ENCODE measurements at regions not wholly inside any gene's neighbourhood (a gene's known extent, or its start where the extent isn't known, plus 50 kb on each side); places are given as distances from the start of the nearest gene placed in this dataset.

DNA sequence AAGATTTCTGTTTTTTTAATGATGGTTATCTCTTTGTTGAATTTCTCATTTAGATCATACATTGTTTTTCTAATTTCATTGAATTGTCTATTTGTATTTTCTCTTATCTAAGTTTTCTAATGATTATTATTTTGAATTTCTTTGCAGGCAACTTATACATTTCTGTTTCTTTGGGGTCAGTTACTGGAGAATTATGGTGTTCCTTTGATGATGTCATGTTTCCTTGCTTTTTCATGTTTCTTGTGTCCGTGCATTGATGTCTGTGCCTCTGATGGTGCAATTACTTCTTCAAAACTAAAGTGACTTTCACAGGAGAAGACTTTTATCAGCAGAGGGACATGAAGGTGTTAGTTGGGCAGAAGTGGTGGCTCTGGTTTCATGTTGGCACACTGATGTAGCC lies 270.7 kb upstream of the MOCS1 start:
- Histone ChIP-seq H2AFZ (ENCODE audit: low read depth) (no peak overlapping the region), H3K9me3 (peaks cover 14% of the 10 kb centered on the region; the same call in 1 of the 2 replicates), H3K27ac (ENCODE audit: low read depth in 2 of 2, low read length in 1 of 2) (no peak overlapping the region), H3K4me3 (ENCODE audit: low read depth in 2 of 2, low read length in 1 of 2) (no peak overlapping the region), H3K9me2 (no peaks in the 10 kb centered on the region), H4K20me1 (ENCODE audit: insufficient read depth) (no peaks in the 10 kb centered on the region), H3F3A (replicated peaks; ENCODE audit: insufficient read depth) (no peaks in the 10 kb centered on the region), H3K4me1 (ENCODE audit: control insufficient read depth in 1 of 2, insufficient read depth in 2 of 2, low read depth in 1 of 2, low read length in 1 of 2) (no peaks in the 10 kb centered on the region), H3K9ac (no peak overlapping the region), H3K36me3 (replicated peaks in 1 of 2; ENCODE audit: control insufficient read depth in 1 of 2, insufficient read depth in 2 of 2, low read length in 1 of 2) (no peaks in the 10 kb centered on the region), H3K79me2 (ENCODE audit: insufficient read depth) (no peaks in the 10 kb centered on the region), H3K27me3 (ENCODE audit: insufficient read depth) (no peaks in the 10 kb centered on the region), H3K4me2 (no peak overlapping the region)
- CTCF ChIA-PET: no interaction called here
- WGBS (ENCODE audit: low lambda C conversion rate): 15% methylated on average over 1 of the region's 1 CpG
- POLR2A ChIA-PET: no interaction called here
- TF ChIP-seq, protein P1, sequence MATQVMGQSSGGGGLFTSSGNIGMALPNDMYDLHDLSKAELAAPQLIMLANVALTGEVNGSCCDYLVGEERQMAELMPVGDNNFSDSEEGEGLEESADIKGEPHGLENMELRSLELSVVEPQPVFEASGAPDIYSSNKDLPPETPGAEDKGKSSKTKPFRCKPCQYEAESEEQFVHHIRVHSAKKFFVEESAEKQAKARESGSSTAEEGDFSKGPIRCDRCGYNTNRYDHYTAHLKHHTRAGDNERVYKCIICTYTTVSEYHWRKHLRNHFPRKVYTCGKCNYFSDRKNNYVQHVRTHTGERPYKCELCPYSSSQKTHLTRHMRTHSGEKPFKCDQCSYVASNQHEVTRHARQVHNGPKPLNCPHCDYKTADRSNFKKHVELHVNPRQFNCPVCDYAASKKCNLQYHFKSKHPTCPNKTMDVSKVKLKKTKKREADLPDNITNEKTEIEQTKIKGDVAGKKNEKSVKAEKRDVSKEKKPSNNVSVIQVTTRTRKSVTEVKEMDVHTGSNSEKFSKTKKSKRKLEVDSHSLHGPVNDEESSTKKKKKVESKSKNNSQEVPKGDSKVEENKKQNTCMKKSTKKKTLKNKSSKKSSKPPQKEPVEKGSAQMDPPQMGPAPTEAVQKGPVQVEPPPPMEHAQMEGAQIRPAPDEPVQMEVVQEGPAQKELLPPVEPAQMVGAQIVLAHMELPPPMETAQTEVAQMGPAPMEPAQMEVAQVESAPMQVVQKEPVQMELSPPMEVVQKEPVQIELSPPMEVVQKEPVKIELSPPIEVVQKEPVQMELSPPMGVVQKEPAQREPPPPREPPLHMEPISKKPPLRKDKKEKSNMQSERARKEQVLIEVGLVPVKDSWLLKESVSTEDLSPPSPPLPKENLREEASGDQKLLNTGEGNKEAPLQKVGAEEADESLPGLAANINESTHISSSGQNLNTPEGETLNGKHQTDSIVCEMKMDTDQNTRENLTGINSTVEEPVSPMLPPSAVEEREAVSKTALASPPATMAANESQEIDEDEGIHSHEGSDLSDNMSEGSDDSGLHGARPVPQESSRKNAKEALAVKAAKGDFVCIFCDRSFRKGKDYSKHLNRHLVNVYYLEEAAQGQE (IDR thresholded peaks at IDR 0.05; ENCODE audit: low read depth, low read length): no peak
- no peak for TF ChIP-seq YY1 (IDR thresholded peaks at IDR 0.05; ENCODE audit: low read depth)
- TF ChIP-seq JUND (IDR thresholded peaks at IDR 0.05): no peak
- no peak for TF ChIP-seq NFIC (IDR thresholded peaks at IDR 0.05; ENCODE audit: borderline replicate concordance)
- no peak for TF ChIP-seq TAF1 (IDR thresholded peaks at IDR 0.05; ENCODE audit: borderline replicate concordance, low read depth, low read length)
- no peak for TF ChIP-seq EP300 (IDR thresholded peaks at IDR 0.05; ENCODE audit: borderline replicate concordance in 1 of 2, low read depth in 1 of 2, low read length in 1 of 2)
- TF ChIP-seq MXI1 (IDR thresholded peaks at IDR 0.05; ENCODE audit: low read depth, low read length): no peak
- TF ChIP-seq NRF1 (IDR thresholded peaks at IDR 0.05; ENCODE audit: low read depth, low read length): no peak
- no peak for TF ChIP-seq POLR2AphosphoS5 (IDR thresholded peaks at IDR 0.05; ENCODE audit: low read depth, low read length)
- TF ChIP-seq EZH2phosphoT487 (IDR thresholded peaks at IDR 0.05; ENCODE audit: borderline replicate concordance, low read depth): no peak
- no peak for TF ChIP-seq RCOR1 (IDR thresholded peaks at IDR 0.05; ENCODE audit: low read length)
- no peak for TF ChIP-seq SMC3 (IDR thresholded peaks at IDR 0.05; ENCODE audit: low read depth, low read length)
- DNase-seq: no peak

DNA sequence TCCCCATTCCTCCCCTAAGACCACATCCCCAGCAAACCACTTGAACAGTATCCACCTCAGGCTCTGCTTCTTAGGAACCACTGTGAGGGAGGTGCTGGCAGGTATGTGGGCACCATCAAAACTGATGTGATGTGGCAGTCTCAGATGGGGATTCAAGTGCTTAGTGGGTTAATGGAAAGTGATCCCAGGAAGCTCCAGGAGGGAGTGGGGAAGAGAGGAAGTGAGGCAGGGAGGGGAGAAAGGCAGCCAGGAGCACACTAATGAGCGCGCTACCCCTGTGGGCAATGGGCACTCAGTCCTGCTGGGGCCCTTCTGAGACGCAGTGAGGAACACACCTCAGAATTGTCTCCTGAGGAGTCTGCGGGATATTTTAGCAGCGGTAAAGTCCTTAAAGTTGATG lies 263.1 kb upstream of the MOCS1 start:
- Histone ChIP-seq H3K4me1 (ENCODE audit: control insufficient read depth in 1 of 2, insufficient read depth in 2 of 2, low read depth in 1 of 2, low read length in 1 of 2) (no peaks in the 10 kb centered on the region), H3K9me2 (no peaks in the 10 kb centered on the region), H3K36me3 (replicated peaks in 1 of 2; ENCODE audit: control insufficient read depth in 1 of 2, insufficient read depth in 2 of 2, low read length in 1 of 2) (no peaks in the 10 kb centered on the region), H3K27ac (ENCODE audit: low read depth in 2 of 2, low read length in 1 of 2) (no peak overlapping the region), H4K20me1 (ENCODE audit: insufficient read depth) (no peaks in the 10 kb centered on the region), H3K9ac (no peak overlapping the region), H3K4me2 (no peak overlapping the region), H3K9me3 (no peaks in the 10 kb centered on the region), H3F3A (replicated peaks; ENCODE audit: insufficient read depth) (no peaks in the 10 kb centered on the region), H2AFZ (ENCODE audit: low read depth) (no peak overlapping the region), H3K27me3 (ENCODE audit: insufficient read depth) (no peaks in the 10 kb centered on the region), H3K79me2 (ENCODE audit: insufficient read depth) (no peaks in the 10 kb centered on the region), H3K4me3 (ENCODE audit: low read depth in 2 of 2, low read length in 1 of 2) (no peak overlapping the region)
- WGBS (ENCODE audit: low lambda C conversion rate): 66% methylated on average over 4 of the region's 5 CpGs
- DNase-seq: no peak
- ChIA-PET POLR2A (no interaction called here), CTCF (interaction anchor here (1.5 kb wide), 1 partner anchor 13 kb away, joined by 4 read pairs; no protein-coding TSS in a partner anchor)
- TF ChIP-seq SMC3 (IDR thresholded peaks at IDR 0.05; ENCODE audit: low read depth, low read length): no peak
- no peak for TF ChIP-seq MXI1 (IDR thresholded peaks at IDR 0.05; ENCODE audit: low read depth, low read length)
- no peak for TF ChIP-seq RCOR1 (IDR thresholded peaks at IDR 0.05; ENCODE audit: low read length)
- TF ChIP-seq RFX5 (IDR thresholded peaks at IDR 0.05; ENCODE audit: low read length): no peak
- TF ChIP-seq YY1 (IDR thresholded peaks at IDR 0.05; ENCODE audit: low read depth): no peak
- TF ChIP-seq TCF12 (IDR thresholded peaks at IDR 0.05): no peak
- TF ChIP-seq FOSL2 (IDR thresholded peaks at IDR 0.05; ENCODE audit: borderline replicate concordance, low read depth): no peak
- TF ChIP-seq CHD2 (IDR thresholded peaks at IDR 0.05; ENCODE audit: low read length, partially characterized antibody): no peak
- no peak for TF ChIP-seq USF2 (IDR thresholded peaks at IDR 0.05; ENCODE audit: borderline replicate concordance, low read depth, low read length)
- no peak for TF ChIP-seq FOXJ3 (CRISPR knock-in tag; IDR thresholded peaks at IDR 0.05)
- no peak for TF ChIP-seq SIN3A (IDR thresholded peaks at IDR 0.05; ENCODE audit: borderline replicate concordance, low read depth, low read length)
- TF ChIP-seq NRF1 (IDR thresholded peaks at IDR 0.05; ENCODE audit: low read depth, low read length): no peak
- TF ChIP-seq, protein P2, sequence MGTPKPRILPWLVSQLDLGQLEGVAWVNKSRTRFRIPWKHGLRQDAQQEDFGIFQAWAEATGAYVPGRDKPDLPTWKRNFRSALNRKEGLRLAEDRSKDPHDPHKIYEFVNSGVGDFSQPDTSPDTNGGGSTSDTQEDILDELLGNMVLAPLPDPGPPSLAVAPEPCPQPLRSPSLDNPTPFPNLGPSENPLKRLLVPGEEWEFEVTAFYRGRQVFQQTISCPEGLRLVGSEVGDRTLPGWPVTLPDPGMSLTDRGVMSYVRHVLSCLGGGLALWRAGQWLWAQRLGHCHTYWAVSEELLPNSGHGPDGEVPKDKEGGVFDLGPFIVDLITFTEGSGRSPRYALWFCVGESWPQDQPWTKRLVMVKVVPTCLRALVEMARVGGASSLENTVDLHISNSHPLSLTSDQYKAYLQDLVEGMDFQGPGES (IDR thresholded peaks at IDR 0.05; ENCODE audit: low read depth, low read length): no peak
- TF ChIP-seq RXRA (IDR thresholded peaks at IDR 0.05; ENCODE audit: borderline replicate concordance, low read depth): no peak
- TF ChIP-seq JUND (IDR thresholded peaks at IDR 0.05): no peak
- TF ChIP-seq TEAD4 (IDR thresholded peaks at IDR 0.05; ENCODE audit: borderline replicate concordance, insufficient read depth): no peak
- no peak for TF ChIP-seq FOXM1 (IDR thresholded peaks at IDR 0.05; ENCODE audit: low read depth)
